H1 (cell line): ENCODE measurements at regions not wholly inside any gene's neighbourhood (a gene's known extent, or its start where the extent isn't known, plus 50 kb on each side); places are given as distances from the start of the nearest gene placed in this dataset.

Experiments used
- BRCA1 ChIP-seq: IDR thresholded peaks from 2 replicates; pipeline ENCODE4 v1.6.1; 2012; ENCODE audit warnings: low read depth, low read length, improper control_type of control experiment
- CREB1 ChIP-seq: IDR thresholded peaks from 2 replicates; pipeline ENCODE4 v1.6.1; 2012; ENCODE audit warnings: inconsistent platforms
- EP300 ChIP-seq, 2 experiments: IDR thresholded peaks; 1 replicate in 1 of 2; 2 replicates in 1 of 2; pipeline ENCODE4 v1.6.1; 2011 to 2012; ENCODE audit warnings: low read depth in 2 of 2, low read length in 2 of 2, mild to moderate bottlenecking in 2 of 2, borderline replicate concordance in 1 of 2, inconsistent platforms in 1 of 2, moderate library complexity in 1 of 2
- POLR2A ChIP-seq, 2 experiments: IDR thresholded peaks; 1 replicate in 1 of 2; 2 replicates in 1 of 2; pipeline ENCODE4 v1.6.1; 2011; ENCODE audit warnings: low read depth in 2 of 2, low read length in 2 of 2, mild to moderate bottlenecking in 2 of 2; ENCODE audit errors: control extremely low read depth in 1 of 2
- RAD21 ChIP-seq, 2 experiments: IDR thresholded peaks in 1 of 2; conservative IDR thresholded peaks in 1 of 2; 2 replicates each; pipeline ENCODE4 v1.6.1; 2011; ENCODE audit warnings: low read depth in 2 of 2, low read length in 2 of 2, improper control_type of control experiment in 1 of 2, inconsistent platforms in 1 of 2, mild to moderate bottlenecking in 1 of 2, moderate library complexity in 1 of 2
- SP1 ChIP-seq: IDR thresholded peaks from 2 replicates; pipeline ENCODE4 v1.6.1; 2011; ENCODE audit warnings: low read depth, low read length
- SUZ12 ChIP-seq: fragments of 200-600 bp; sonication (generic); IDR thresholded peaks from 2 replicates; pipeline ENCODE4 v1.6.1; 2012; ENCODE audit warnings: mild to moderate bottlenecking, inconsistent platforms, low read length, moderate library complexity, mixed read lengths
- TAF1 ChIP-seq: IDR thresholded peaks from 2 replicates; pipeline ENCODE4 v1.6.1; 2011; ENCODE audit warnings: mild to moderate bottlenecking, low read depth, low read length
- TF ChIP-seq, protein P1 (sequence below): IDR thresholded peaks from 2 replicates; pipeline ENCODE4 v1.6.1; 2011; ENCODE audit warnings: low read depth, mild to moderate bottlenecking, low read length; ENCODE audit not compliant: insufficient read depth
- TF ChIP-seq, protein P2 (sequence below), 3 experiments: IDR thresholded peaks; 1 replicate in 2 of 3; 2 replicates in 1 of 3; pipeline versions ENCODE4 v1.5.1 to v1.6.1; 2011; ENCODE audit warnings: low read length in 3 of 3, mild to moderate bottlenecking in 3 of 3, inconsistent platforms in 2 of 3, low read depth in 1 of 3, moderate library complexity in 1 of 3; ENCODE audit not compliant: insufficient read depth in 1 of 3; ENCODE audit errors: control extremely low read depth in 1 of 3
- TF ChIP-seq, protein P3 (sequence below): IDR thresholded peaks from 2 replicates; pipeline ENCODE4 v1.6.1; 2011; ENCODE audit warnings: low read length, improper control_type of control experiment

DNA sequence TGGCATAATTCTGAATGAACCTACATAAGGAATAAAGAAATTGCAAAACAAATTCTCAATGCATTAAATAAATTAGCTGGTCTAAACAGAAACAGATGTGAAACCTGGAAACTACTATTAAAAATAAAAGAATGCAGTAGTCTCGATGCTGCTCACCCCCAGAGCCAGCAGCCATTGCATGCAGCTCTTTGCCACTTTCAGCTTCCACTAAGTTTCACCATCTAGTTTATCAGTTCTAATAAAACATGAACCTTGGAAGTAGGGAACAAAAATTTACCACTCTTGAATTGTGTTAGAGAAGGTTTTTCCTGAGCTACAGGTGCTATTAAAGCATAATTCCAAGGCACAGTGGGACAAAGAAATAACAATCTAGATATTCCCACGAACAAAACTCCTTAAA lies 239.4 kb upstream of the HSFY2 start:
- TF ChIP-seq, protein P1, sequence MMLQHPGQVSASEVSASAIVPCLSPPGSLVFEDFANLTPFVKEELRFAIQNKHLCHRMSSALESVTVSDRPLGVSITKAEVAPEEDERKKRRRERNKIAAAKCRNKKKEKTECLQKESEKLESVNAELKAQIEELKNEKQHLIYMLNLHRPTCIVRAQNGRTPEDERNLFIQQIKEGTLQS: no peak
- no peak for TF ChIP-seq TAF1
- TF ChIP-seq, protein P2, sequence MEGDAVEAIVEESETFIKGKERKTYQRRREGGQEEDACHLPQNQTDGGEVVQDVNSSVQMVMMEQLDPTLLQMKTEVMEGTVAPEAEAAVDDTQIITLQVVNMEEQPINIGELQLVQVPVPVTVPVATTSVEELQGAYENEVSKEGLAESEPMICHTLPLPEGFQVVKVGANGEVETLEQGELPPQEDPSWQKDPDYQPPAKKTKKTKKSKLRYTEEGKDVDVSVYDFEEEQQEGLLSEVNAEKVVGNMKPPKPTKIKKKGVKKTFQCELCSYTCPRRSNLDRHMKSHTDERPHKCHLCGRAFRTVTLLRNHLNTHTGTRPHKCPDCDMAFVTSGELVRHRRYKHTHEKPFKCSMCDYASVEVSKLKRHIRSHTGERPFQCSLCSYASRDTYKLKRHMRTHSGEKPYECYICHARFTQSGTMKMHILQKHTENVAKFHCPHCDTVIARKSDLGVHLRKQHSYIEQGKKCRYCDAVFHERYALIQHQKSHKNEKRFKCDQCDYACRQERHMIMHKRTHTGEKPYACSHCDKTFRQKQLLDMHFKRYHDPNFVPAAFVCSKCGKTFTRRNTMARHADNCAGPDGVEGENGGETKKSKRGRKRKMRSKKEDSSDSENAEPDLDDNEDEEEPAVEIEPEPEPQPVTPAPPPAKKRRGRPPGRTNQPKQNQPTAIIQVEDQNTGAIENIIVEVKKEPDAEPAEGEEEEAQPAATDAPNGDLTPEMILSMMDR (IDR thresholded peaks at IDR 0.05; ENCODE audit: control extremely low read depth in 1 of 3, insufficient read depth in 1 of 3, low read depth in 1 of 3, low read length in 3 of 3): no peak
- TF ChIP-seq RAD21 (IDR thresholded peaks at IDR 0.05 in 1 of 2, conservative IDR thresholded peaks at IDR 0.05 in 1 of 2; ENCODE audit: low read depth in 2 of 2, low read length in 2 of 2): no peak
- TF ChIP-seq, protein P3, sequence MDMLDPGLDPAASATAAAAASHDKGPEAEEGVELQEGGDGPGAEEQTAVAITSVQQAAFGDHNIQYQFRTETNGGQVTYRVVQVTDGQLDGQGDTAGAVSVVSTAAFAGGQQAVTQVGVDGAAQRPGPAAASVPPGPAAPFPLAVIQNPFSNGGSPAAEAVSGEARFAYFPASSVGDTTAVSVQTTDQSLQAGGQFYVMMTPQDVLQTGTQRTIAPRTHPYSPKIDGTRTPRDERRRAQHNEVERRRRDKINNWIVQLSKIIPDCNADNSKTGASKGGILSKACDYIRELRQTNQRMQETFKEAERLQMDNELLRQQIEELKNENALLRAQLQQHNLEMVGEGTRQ: no peak
- no peak for TF ChIP-seq EP300 (IDR thresholded peaks at IDR 0.05; ENCODE audit: borderline replicate concordance in 1 of 2, low read depth in 2 of 2, low read length in 2 of 2)
- no peak for TF ChIP-seq BRCA1
- no peak for TF ChIP-seq SUZ12
- no peak for TF ChIP-seq POLR2A (IDR thresholded peaks at IDR 0.05; ENCODE audit: control extremely low read depth in 1 of 2, low read depth in 2 of 2, low read length in 2 of 2)
- no peak for TF ChIP-seq SP1
- no peak for TF ChIP-seq CREB1
